ENCODE measurements at regions not wholly inside any gene's neighbourhood (a gene's known extent, or its start where the extent isn't known, plus 50 kb on each side); places are given as distances from the start of the nearest gene placed in this dataset.

DNA sequence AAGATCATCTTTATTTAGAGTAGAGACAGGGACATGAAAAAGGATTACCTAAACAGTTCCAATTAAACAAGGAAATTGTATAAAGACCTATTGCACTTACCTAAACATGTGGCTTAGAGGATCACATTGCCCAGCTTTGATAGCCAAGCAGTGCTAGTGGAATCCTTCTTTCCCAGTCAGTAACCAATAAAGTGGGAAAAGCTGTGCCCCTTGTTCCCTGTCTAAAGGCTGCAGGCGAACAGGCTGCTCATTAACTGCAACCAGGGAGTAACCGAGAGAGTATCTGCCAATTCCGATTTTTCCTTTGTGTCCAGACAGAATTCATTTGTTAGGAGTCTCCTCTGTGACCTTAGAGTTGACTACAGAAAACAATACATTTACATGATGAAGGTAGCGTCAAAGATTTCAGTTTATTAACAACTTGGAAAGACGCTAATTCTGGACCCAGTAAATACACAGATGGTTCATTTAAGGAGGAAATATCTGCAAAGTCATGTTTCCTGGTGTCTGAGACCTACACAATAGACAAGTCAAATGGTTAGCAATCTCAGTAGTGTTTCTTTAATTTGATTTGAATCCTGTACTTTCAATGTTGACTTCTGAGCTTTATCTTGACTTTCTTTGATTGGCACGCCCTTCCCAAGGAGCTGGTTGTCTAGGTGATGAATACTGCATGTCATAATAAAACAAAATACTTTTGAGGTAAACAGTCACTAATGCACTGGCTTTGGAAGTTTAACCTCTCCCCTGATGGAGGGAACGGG, 57.3 kb upstream of the MET start:
- TF ChIP-seq EZH2 (IDR thresholded peaks at IDR 0.05; ENCODE audit: borderline replicate concordance, insufficient read depth, low read depth, low read length, poor library complexity, severe bottlenecking): no peak
- TF ChIP-seq, protein P1, sequence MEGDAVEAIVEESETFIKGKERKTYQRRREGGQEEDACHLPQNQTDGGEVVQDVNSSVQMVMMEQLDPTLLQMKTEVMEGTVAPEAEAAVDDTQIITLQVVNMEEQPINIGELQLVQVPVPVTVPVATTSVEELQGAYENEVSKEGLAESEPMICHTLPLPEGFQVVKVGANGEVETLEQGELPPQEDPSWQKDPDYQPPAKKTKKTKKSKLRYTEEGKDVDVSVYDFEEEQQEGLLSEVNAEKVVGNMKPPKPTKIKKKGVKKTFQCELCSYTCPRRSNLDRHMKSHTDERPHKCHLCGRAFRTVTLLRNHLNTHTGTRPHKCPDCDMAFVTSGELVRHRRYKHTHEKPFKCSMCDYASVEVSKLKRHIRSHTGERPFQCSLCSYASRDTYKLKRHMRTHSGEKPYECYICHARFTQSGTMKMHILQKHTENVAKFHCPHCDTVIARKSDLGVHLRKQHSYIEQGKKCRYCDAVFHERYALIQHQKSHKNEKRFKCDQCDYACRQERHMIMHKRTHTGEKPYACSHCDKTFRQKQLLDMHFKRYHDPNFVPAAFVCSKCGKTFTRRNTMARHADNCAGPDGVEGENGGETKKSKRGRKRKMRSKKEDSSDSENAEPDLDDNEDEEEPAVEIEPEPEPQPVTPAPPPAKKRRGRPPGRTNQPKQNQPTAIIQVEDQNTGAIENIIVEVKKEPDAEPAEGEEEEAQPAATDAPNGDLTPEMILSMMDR (IDR thresholded peaks at IDR 0.05): no peak
- ChIA-PET POLR2A (no interaction called here), CTCF (no interaction called here)
- no peak overlapping the region for H3K27ac Mint-ChIP-seq
- Histone ChIP-seq H3K9me3 (ENCODE audit: control extremely low read depth in 1 of 3, control insufficient read depth in 2 of 3, insufficient read depth in 1 of 3, low read length in 2 of 3) (no peaks in the 10 kb centered on the region), H3K27me3 (replicated peaks in 1 of 4; ENCODE audit: control extremely low read depth in 1 of 4, control insufficient read depth in 3 of 4, insufficient read depth in 4 of 4, low read length in 3 of 4) (peaks cover 0 to 13% (median 3%) of the 10 kb centered on the region in 4 experiments), H3K4me3 (ENCODE audit: control extremely low read depth in 1 of 5, extremely low read depth in 1 of 5, insufficient read depth in 1 of 5, low read depth in 2 of 5, low read length in 4 of 5) (no peak overlapping the region), H3K27ac (ENCODE audit: low read length in 2 of 2) (no peak overlapping the region), H3K4me1 (ENCODE audit: control insufficient read depth in 2 of 2, insufficient read depth in 2 of 2, low read length in 2 of 2) (no peaks in the 10 kb centered on the region), H4K20me1 (ENCODE audit: control insufficient read depth, insufficient read depth, low read length, poor library complexity, severe bottlenecking) (no peaks in the 10 kb centered on the region), H3K9ac (ENCODE audit: low read length) (no peak overlapping the region), H3K4me2 (replicated peaks; ENCODE audit: low read depth, low read length, poor library complexity, severe bottlenecking) (no peak overlapping the region), H3K36me3 (replicated peaks in 1 of 2; ENCODE audit: control extremely low read depth in 1 of 2, control insufficient read depth in 1 of 2, extremely low read depth in 1 of 2, insufficient read depth in 2 of 2, low read length in 1 of 2) (no peaks in the 10 kb centered on the region), H2AFZ (ENCODE audit: insufficient read depth, low read depth, low read length, poor library complexity, severe bottlenecking) (no peak overlapping the region), H3K79me2 (ENCODE audit: control insufficient read depth, insufficient read depth, low read length) (no peaks in the 10 kb centered on the region)
- ATAC-seq (ENCODE audit: low read depth) (no peak), DNase-seq (no peak)
- H3K27me3 Mint-ChIP-seq: peaks cover 36% of the 10 kb centered on the region
- WGBS (ENCODE audit: insufficient coverage): 94% methylated on average over 4 of the region's 7 CpGs
- no peak overlapping the region for H3K4me3 Mint-ChIP-seq
- intact Hi-C loops (cut with micrococcal nuclease): no loop called here
- no peaks in the 10 kb centered on the region for H3K9me3 Mint-ChIP-seq (ENCODE audit: insufficient read depth)
- H3K4me1 Mint-ChIP-seq: no peaks in the 10 kb centered on the region

GRCh38 chr7:116616555-116617059, 55.4 kb upstream of the MET start:
- intact Hi-C loops (cut with micrococcal nuclease): no loop called here
- Histone ChIP-seq H3K9me3 (ENCODE audit: control extremely low read depth in 1 of 3, control insufficient read depth in 2 of 3, insufficient read depth in 1 of 3, low read length in 2 of 3) (peaks cover 0 to 10% (median 4%) of the 10 kb centered on the region in 3 donors), H3K36me3 (replicated peaks in 1 of 2; ENCODE audit: control extremely low read depth in 1 of 2, control insufficient read depth in 1 of 2, extremely low read depth in 1 of 2, insufficient read depth in 2 of 2, low read length in 1 of 2) (no peaks in the 10 kb centered on the region), H3K79me2 (ENCODE audit: control insufficient read depth, insufficient read depth, low read length) (no peaks in the 10 kb centered on the region), H3K4me1 (ENCODE audit: control insufficient read depth in 2 of 2, insufficient read depth in 2 of 2, low read length in 2 of 2) (no peaks in the 10 kb centered on the region), H3K27ac (ENCODE audit: low read length in 2 of 2) (no peak overlapping the region), H2AFZ (ENCODE audit: insufficient read depth, low read depth, low read length, poor library complexity, severe bottlenecking) (no peak overlapping the region), H3K27me3 (replicated peaks in 1 of 4; ENCODE audit: control extremely low read depth in 1 of 4, control insufficient read depth in 3 of 4, insufficient read depth in 4 of 4, low read length in 3 of 4) (peaks cover 0 to 7% (median 2%) of the 10 kb centered on the region in 4 experiments), H3K9ac (ENCODE audit: low read length) (no peak overlapping the region), H3K4me3 (ENCODE audit: control extremely low read depth in 1 of 5, extremely low read depth in 1 of 5, insufficient read depth in 1 of 5, low read depth in 2 of 5, low read length in 4 of 5) (no peak overlapping the region), H4K20me1 (ENCODE audit: control insufficient read depth, insufficient read depth, low read length, poor library complexity, severe bottlenecking) (no peaks in the 10 kb centered on the region), H3K4me2 (replicated peaks; ENCODE audit: low read depth, low read length, poor library complexity, severe bottlenecking) (no peak overlapping the region)
- no peak for TF ChIP-seq EZH2 (IDR thresholded peaks at IDR 0.05; ENCODE audit: borderline replicate concordance, insufficient read depth, low read depth, low read length, poor library complexity, severe bottlenecking)
- TF ChIP-seq, protein P1 (IDR thresholded peaks at IDR 0.05): no peak
- H3K9me3 Mint-ChIP-seq (ENCODE audit: insufficient read depth): peaks cover 6% of the 10 kb centered on the region
- ATAC-seq (ENCODE audit: low read depth) (no peak), DNase-seq (no peak)
- no peak overlapping the region for H3K4me3 Mint-ChIP-seq
- ChIA-PET POLR2A (no interaction called here), CTCF (no interaction called here)
- H3K27ac Mint-ChIP-seq: no peak overlapping the region
- H3K27me3 Mint-ChIP-seq: peaks cover 27% of the 10 kb centered on the region
- no peaks in the 10 kb centered on the region for H3K4me1 Mint-ChIP-seq
- WGBS (ENCODE audit: insufficient coverage): no CpG with 5 or more reads among the region's 2 CpGs

All from B cell (primary cell).